Thymus (tissue), 11 donors: ENCODE measurements at regions not wholly inside any gene's neighbourhood (a gene's known extent, or its start where the extent isn't known, plus 50 kb on each side); places are given as distances from the start of the nearest gene placed in this dataset.

Experiments used
- DNase-seq, 9 donors: peaks; one replicate each; pipeline ENCODE4 v3.0.0-alpha.2; 2013; ENCODE audit warnings: low spot score in 9 of 9, low read depth in 6 of 9, missing footprints in 1 of 9
- H3K27ac ChIP-seq, 2 donors: one replicate each; pipeline ENCODE4 v1.5.1; 2013; ENCODE audit warnings: control low read depth in 1 of 2, low read depth in 1 of 2, low read length in 1 of 2, mild to moderate bottlenecking in 1 of 2, moderate library complexity in 1 of 2
- H3K27me3 ChIP-seq, 2 donors: one replicate each; pipeline ENCODE4 v1.5.1; 2013; ENCODE audit warnings: low read length in 1 of 2; ENCODE audit not compliant: control insufficient read depth in 2 of 2, insufficient read depth in 1 of 2
- H3K36me3 ChIP-seq, 2 donors: one replicate each; pipeline ENCODE4 v1.5.1; 2013; ENCODE audit warnings: low read length in 1 of 2, mild to moderate bottlenecking in 1 of 2, moderate library complexity in 1 of 2; ENCODE audit not compliant: control insufficient read depth in 2 of 2, insufficient read depth in 2 of 2
- H3K4me1 ChIP-seq, 2 donors: one replicate each; pipeline ENCODE4 v1.5.1; 2013; ENCODE audit warnings: low read length in 2 of 2; ENCODE audit not compliant: control insufficient read depth in 2 of 2, insufficient read depth in 2 of 2
- H3K4me3 ChIP-seq, 2 donors: one replicate each; pipeline ENCODE4 v1.5.1; 2013; ENCODE audit warnings: low read length in 2 of 2, control low read depth in 1 of 2, mild to moderate bottlenecking in 1 of 2
- H3K9me3 ChIP-seq, 2 donors: one replicate each; pipeline ENCODE4 v1.5.1; 2013; ENCODE audit warnings: low read length in 1 of 2, mild to moderate bottlenecking in 1 of 2; ENCODE audit not compliant: control insufficient read depth in 2 of 2, insufficient read depth in 1 of 2
- WGBS: extraction: QIAGEN DNeasy Blood & Tissue Kit; methylation state at CpG from one replicate; pipeline ENCODE4 v1.1.7; 2013; 5-methylcytosine and 5-hydroxymethylcytosine counted together
- donor health status: healthy.

DNA sequence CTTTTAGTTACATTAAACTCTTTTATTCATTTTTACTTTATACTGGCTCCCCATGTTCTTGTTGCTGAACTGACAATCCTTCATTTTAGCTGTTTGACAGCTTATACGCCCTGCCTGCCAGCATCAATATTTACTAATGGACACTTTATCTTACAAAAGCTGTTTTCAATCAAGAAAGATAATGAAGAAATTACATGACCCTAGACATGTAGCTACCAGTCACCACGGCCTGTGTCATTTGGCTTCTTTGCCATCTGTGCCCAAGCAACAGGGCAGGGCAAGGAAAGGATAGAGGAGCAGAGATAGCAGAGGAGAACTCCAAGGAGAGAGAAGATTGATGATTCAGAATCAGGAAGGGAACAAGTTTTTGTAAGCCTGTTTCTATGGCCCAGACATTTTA is 647.3 kb downstream of the BRINP1 start:
- no peaks in the 10 kb centered on the region for H3K9me3 ChIP-seq

GRCh38 chr9:118729981-118730380 is 639.3 kb downstream of the BRINP1 start:
- Histone ChIP-seq H3K27ac (no peak overlapping the region), H3K4me3 (no peak overlapping the region), H3K4me1 (no peaks in the 10 kb centered on the region), H3K27me3 (no peaks in the 10 kb centered on the region), H3K9me3 (no peaks in the 10 kb centered on the region), H3K36me3 (no peaks in the 10 kb centered on the region)
- DNase-seq, result no peak
- WGBS, result 96% methylated on average over 2 of the region's 2 CpGs

More for the DNA sequence above, 647.3 kb downstream of the BRINP1 start:
- no peaks in the 10 kb centered on the region for H3K27me3 ChIP-seq
- no peak overlapping the region for H3K4me3 ChIP-seq
- no peaks in the 10 kb centered on the region for H3K36me3 ChIP-seq
- H3K4me1 ChIP-seq, result no peaks in the 10 kb centered on the region
- no peak overlapping the region for H3K27ac ChIP-seq
- DNase-seq, result no peak
- WGBS, result 81% methylated on average over 2 of the region's 2 CpGs

DNA sequence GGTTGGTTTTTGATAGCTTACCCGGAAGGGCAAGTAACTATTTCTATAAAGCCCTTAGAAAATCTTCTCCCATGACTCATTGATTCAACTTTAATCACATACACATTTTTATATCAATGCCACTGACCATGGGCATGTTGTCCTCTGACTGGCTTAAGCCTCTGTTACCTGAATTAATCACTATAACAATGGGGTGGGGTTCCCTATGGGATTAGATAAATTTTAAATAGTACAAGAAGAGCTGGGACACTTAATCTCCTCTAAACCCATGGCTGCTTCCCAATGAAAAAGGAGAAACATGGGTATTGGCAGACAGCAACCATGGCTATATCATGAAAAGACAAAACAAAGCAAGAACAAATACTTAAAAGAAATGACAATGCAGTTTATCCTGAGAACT is 636.2 kb downstream of the BRINP1 start:
- Histone ChIP-seq H3K36me3 (no peaks in the 10 kb centered on the region), H3K4me1 (no peaks in the 10 kb centered on the region), H3K27me3 (no peaks in the 10 kb centered on the region), H3K27ac (no peak overlapping the region), H3K4me3 (no peak overlapping the region), H3K9me3 (peaks cover 2 to 9% of the 10 kb centered on the region in 2 donors)
- 92% methylated on average over 1 of the region's 1 CpG for WGBS
- DNase-seq, result no peak

DNA sequence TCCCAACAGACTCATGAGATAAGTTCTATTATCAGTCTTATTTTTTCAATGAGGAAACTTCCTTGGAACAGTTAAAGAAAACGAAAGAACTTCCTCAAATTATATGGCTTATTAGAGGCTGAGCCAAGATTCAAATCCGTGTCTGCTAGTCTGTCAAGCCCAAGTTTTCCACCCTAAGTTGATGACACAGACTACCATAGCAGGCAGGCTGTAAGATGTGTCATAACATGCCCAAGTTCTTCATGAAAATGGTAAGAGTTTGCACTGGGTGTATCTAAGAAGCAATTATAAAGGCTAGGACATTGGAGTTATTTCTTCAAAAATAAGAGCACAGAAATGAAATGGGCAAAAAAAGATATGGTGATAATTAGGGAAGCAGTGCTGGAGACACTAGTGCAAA is 634.5 kb downstream of the BRINP1 start:
- Histone ChIP-seq H3K4me1 (no peaks in the 10 kb centered on the region), H3K36me3 (no peaks in the 10 kb centered on the region), H3K9me3 (peaks cover 2 to 9% of the 10 kb centered on the region in 2 donors), H3K4me3 (no peak overlapping the region), H3K27ac (no peak overlapping the region), H3K27me3 (no peaks in the 10 kb centered on the region)
- 61% methylated on average over 2 of the region's 2 CpGs for WGBS
- no peak for DNase-seq

GRCh38 chr9:118736406-118736805 is 632.8 kb downstream of the BRINP1 start:
- Histone ChIP-seq H3K4me1 (no peaks in the 10 kb centered on the region), H3K36me3 (no peaks in the 10 kb centered on the region), H3K27ac (no peak overlapping the region), H3K4me3 (no peak overlapping the region), H3K27me3 (no peaks in the 10 kb centered on the region), H3K9me3 (peaks cover 2 to 9% of the 10 kb centered on the region in 2 donors)
- no peak for DNase-seq

DNA sequence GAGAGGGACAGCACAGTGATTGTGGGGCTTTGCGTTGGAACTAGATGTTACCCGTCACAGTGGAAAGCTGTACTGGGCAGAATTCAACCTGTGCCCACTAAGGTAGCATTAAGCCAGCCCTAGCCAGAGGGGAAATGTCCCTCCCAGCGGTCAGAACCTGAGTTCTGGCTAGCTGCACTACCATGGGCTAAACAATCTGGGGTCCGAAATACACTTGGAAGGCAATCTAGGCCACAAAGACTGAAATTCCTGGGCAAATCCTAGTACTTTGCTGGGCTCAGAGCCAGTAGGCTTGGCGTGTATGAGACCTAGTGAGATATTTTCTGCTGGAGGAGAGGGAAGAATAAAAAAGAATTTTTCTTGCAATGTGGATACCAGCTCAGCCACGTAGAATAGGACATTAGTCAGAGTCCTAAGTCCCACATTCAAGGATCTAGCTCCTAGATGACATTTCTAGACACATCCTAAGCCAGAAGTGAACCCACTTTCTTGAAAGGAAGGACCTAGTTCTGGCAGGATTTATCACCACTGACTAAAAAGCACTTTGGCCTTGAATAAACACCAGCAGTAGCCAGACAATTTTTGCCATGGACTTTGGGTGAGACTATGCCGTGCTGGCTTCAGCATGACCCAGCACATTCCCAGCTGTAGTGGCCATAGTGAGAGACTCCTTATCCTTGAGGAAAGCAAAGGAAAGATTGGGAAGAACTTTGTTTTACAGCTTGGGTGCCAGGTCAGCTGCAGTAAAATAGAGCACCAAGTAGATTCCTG is 618.0 kb downstream of the BRINP1 start:
- Histone ChIP-seq H3K27me3 (no peaks in the 10 kb centered on the region), H3K4me3 (no peak overlapping the region), H3K27ac (no peak overlapping the region), H3K4me1 (no peaks in the 10 kb centered on the region), H3K36me3 (no peaks in the 10 kb centered on the region), H3K9me3 (peaks cover 0 to 9% of the 10 kb centered on the region in 2 donors)
- DNase-seq, result no peak
- WGBS, result 90% methylated on average over 7 of the region's 7 CpGs

DNA sequence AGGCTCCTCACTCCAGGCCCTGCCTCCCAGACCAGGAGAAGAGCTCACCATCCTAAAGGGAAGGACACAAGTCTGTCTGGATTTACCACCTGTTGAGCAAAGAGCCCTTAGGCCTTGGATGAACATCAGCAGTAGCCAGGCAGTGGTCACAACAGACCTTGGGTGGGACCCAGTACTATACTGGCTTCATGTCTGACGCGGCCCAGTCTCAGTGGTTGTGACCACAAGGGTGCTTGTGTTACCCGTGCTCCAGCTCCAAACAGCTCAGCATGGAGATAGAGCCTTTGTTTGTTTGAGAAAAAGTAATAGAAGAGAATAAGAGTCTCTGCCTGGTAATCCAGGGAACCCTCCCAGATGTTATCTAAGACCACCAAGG is 617.4 kb downstream of the BRINP1 start:
- Histone ChIP-seq H3K9me3 (peaks cover 0 to 9% of the 10 kb centered on the region in 2 donors), H3K4me3 (no peak overlapping the region), H3K27ac (no peak overlapping the region), H3K4me1 (no peaks in the 10 kb centered on the region), H3K27me3 (no peaks in the 10 kb centered on the region), H3K36me3 (no peaks in the 10 kb centered on the region)
- DNase-seq, result no peak
- WGBS, result 80% methylated on average over 3 of the region's 3 CpGs

DNA sequence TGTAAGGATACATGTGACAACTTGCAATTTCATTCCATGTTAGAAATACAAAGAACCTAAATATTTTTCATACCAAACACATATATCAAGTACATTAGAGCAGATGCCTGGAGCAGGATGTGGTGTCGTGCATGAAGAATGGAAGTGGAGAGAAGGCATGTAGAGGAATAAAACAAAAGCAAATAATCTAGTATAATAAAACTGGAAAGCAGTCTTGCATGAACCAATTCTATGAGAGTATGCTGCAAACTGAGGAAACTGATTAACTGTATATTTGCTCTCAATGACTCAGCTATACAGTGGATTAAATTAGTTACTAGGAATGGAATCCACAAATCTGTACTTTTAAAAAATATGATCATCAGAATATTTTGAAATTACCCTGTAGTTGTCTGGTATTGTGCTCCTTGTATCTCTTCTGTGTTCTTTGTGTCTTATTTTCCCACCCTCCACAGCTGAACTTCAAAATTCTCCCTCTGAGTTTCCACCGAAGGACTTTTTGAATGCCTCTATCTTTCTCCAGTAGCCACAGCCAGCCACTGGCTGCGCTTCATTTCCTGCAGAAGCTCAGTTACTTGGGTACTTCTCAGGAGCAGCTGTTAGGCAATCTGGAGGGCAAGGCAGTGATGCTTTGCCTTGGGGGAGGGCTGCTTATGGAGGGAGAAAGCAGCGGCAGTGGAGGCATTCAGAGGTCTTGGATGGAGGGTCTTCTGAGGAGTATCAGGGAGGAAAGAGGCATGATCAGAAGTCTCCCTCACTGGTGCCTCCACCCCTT is 608.0 kb downstream of the BRINP1 start:
- Histone ChIP-seq H3K27ac (no peak overlapping the region), H3K27me3 (no peaks in the 10 kb centered on the region), H3K4me3 (no peak overlapping the region), H3K4me1 (no peaks in the 10 kb centered on the region), H3K36me3 (no peaks in the 10 kb centered on the region), H3K9me3 (no peaks in the 10 kb centered on the region)
- 86% methylated on average over 4 of the region's 4 CpGs for WGBS
- no peak for DNase-seq

DNA sequence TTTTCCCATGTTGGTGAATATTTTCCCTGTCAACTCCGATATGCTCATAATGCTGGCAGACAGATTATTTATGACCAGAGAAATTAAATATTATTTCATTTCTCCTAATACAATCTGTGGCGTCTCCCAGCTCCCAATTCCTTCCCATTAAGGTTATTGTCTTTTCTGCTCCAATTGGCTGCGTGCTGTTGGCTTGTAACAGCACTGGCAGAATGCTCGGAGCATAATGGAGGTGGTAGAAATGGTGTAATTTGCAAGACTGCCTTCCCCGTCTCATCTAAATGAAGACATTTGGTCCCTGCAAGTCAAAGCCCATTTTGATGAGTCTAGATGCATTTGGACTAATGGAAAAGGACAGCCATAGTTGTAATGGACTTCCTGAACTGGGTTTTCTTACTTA is 601.7 kb downstream of the BRINP1 start:
- H3K27me3 ChIP-seq, result no peaks in the 10 kb centered on the region
- H3K27ac ChIP-seq, result no peak overlapping the region
- H3K36me3 ChIP-seq, result no peaks in the 10 kb centered on the region
- no peak for DNase-seq
- H3K9me3 ChIP-seq, result no peaks in the 10 kb centered on the region
- 89% methylated on average over 5 of the region's 5 CpGs for WGBS
- no peak overlapping the region for H3K4me3 ChIP-seq
- H3K4me1 ChIP-seq, result no peaks in the 10 kb centered on the region
